HUES6 (cell line): ENCODE measurements at regions not wholly inside any gene's neighbourhood (a gene's known extent, or its start where the extent isn't known, plus 50 kb on each side); places are given as distances from the start of the nearest gene placed in this dataset.

ENCODE experiments used
- H3K27ac ChIP-seq: 2 replicates; pipeline ENCODE4 v1.7.0; 2013; ENCODE audit warnings: low read depth, mild to moderate bottlenecking, low read length, inconsistent platforms
- H3K27me3 ChIP-seq: 2 replicates; pipeline ENCODE4 v1.6.1; 2013; ENCODE audit warnings: low read length; ENCODE audit not compliant: control insufficient read depth, insufficient read depth
- H3K36me3 ChIP-seq: 2 replicates; pipeline ENCODE4 v1.6.1; 2013; ENCODE audit warnings: low read length; ENCODE audit not compliant: control insufficient read depth, insufficient read depth
- H3K4me1 ChIP-seq: 2 replicates; pipeline ENCODE4 v1.6.1; 2013; ENCODE audit warnings: low read length; ENCODE audit not compliant: control insufficient read depth, insufficient read depth
- H3K4me3 ChIP-seq: 2 replicates; pipeline ENCODE4 v1.5.1; 2013; ENCODE audit warnings: low read depth, low read length
- H3K9ac ChIP-seq: one replicate; pipeline ENCODE4 v1.6.1; 2013; ENCODE audit warnings: mild to moderate bottlenecking, low read length
- H3K9me3 ChIP-seq: 2 replicates; pipeline ENCODE4 v1.6.1; 2013; ENCODE audit warnings: low read depth, low read length; ENCODE audit not compliant: control insufficient read depth, insufficient read depth

DNA sequence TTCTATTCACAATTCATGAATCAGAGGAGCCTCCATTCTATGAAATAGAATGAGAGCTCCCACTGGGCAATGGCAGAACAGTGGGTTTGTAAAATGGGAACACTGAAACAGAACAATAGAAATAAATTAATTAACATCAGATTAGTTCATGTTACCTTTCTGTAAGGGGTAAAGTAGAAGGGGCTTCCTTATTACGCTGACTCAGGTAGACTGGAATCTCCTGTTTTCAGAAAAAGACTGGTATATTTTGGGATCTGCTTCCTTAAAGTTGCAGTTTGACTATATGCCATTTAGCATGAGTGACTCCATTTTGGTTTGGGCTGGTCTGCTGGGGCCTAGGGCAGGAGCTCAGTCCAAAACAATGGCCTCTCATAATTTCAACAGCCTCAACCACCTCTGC lies 52.8 kb upstream of the ZFAND3 start:
- Histone ChIP-seq H3K9ac (no peak overlapping the region), H3K27ac (no peak overlapping the region), H3K9me3 (no peaks in the 10 kb centered on the region), H3K4me3 (no peak overlapping the region), H3K4me1 (peaks cover 3% of the 10 kb centered on the region), H3K36me3 (no peaks in the 10 kb centered on the region), H3K27me3 (peaks cover 90% of the 10 kb centered on the region)

- Histone ChIP-seq H3K27ac (no peak overlapping the region), H3K4me3 (no peak overlapping the region), H3K9me3 (no peaks in the 10 kb centered on the region), H3K27me3 (peaks cover 97% of the 10 kb centered on the region), H3K9ac (no peak overlapping the region), H3K4me1 (peaks cover 3% of the 10 kb centered on the region), H3K36me3 (no peaks in the 10 kb centered on the region)
Measured at GRCh38 chr6:37765182-37765775, 54.2 kb upstream of the ZFAND3 start.

- H3K27ac ChIP-seq, result no peak overlapping the region
- no peak overlapping the region for H3K9ac ChIP-seq
- no peaks in the 10 kb centered on the region for H3K36me3 ChIP-seq
- H3K9me3 ChIP-seq, result no peaks in the 10 kb centered on the region
- no peak overlapping the region for H3K4me3 ChIP-seq
- peaks cover 100% of the 10 kb centered on the region for H3K27me3 ChIP-seq
- peaks cover 3% of the 10 kb centered on the region for H3K4me1 ChIP-seq
Measured at GRCh38 chr6:37763413-37763812, 56.1 kb upstream of the ZFAND3 start.

- H3K4me3 ChIP-seq, result no peak overlapping the region
- H3K4me1 ChIP-seq, result peaks cover 3% of the 10 kb centered on the region
- H3K27ac ChIP-seq, result no peak overlapping the region
- no peaks in the 10 kb centered on the region for H3K9me3 ChIP-seq
- peaks cover 100% of the 10 kb centered on the region for H3K27me3 ChIP-seq
- H3K36me3 ChIP-seq, result no peaks in the 10 kb centered on the region
- H3K9ac ChIP-seq, result no peak overlapping the region
Measured at GRCh38 chr6:37762806-37763205, 56.7 kb upstream of the ZFAND3 start.

GRCh38 chr6:37761554-37762271 lies 57.8 kb upstream of the ZFAND3 start:
- H3K4me3 ChIP-seq, result no peak overlapping the region
- H3K9ac ChIP-seq, result no peak overlapping the region
- H3K36me3 ChIP-seq, result no peaks in the 10 kb centered on the region
- peaks cover 3% of the 10 kb centered on the region for H3K4me1 ChIP-seq
- H3K27ac ChIP-seq, result no peak overlapping the region
- H3K27me3 ChIP-seq, result peaks cover 100% of the 10 kb centered on the region
- no peaks in the 10 kb centered on the region for H3K9me3 ChIP-seq

DNA sequence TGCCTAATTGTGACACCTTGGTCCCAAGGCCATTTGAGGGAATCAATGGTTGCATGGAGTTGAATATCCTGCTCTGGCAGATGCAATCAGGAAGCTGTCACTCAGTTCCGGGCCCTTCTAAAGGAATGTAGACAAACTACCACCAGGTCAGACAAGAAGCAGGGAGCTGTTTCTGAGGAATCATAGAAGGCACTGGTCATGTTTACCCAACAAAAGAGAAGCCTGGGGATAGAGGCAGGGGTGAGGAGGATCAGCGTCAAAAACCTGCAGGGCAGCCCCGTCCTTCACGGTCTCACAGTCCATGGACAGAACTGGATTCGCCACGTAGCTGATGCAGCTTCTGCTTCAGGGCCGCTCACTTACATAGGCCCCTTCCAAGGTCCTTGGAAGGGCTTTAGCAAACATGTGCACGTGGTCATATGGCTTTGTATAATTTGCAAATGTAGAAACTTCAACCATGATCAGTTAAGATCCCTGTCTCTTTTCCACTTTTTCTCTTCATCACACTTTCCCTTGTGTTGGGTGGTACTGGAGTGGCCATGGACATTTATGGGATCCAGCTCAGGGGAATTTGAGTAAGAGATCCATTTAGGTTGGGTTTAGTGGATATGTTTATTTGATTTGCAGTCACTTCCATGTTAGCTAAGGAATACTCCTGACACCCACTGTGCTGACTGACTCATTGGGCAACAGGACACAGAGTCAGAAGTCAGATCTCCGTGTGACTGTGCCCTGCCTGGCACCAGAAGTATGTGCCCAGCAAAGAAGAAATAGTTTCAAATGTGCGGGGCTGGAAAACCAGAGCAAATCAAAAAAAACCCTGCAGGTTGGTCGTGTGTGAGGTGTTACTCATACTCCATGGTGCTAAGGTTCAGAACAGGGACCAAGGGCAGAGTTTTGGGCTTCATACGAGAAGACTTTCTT lies 60.0 kb upstream of the ZFAND3 start:
- Histone ChIP-seq H3K27ac (no peak overlapping the region), H3K36me3 (no peaks in the 10 kb centered on the region), H3K27me3 (peaks cover 100% of the 10 kb centered on the region), H3K4me1 (peaks cover 3% of the 10 kb centered on the region; the same call in 1 of the 2 replicates), H3K4me3 (no peak overlapping the region), H3K9ac (no peak overlapping the region), H3K9me3 (no peaks in the 10 kb centered on the region)

DNA sequence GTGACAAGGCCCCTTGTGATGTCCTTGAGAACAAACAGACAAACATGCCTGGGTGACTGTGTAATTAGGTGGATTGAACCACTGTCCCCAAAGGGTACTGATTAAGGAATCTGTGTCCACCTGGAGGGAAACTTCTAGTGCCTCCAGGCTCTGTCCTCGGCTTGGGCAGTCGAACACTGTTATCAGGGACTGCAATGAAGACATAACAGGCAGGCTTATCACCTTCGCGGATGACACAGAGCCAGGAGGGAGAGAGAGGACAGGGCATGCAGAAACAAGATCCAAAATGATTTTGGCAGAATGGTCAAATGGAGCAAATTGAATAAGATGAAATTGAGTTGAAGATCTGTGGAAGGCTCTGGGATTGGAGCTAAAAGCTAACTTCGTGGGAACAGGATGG lies 60.9 kb upstream of the ZFAND3 start:
- H3K27ac ChIP-seq, result no peak overlapping the region
- H3K27me3 ChIP-seq, result peaks cover 92% of the 10 kb centered on the region
- no peak overlapping the region for H3K9ac ChIP-seq
- H3K4me3 ChIP-seq, result no peak overlapping the region
- no peaks in the 10 kb centered on the region for H3K36me3 ChIP-seq
- H3K4me1 ChIP-seq, result no peaks in the 10 kb centered on the region
- H3K9me3 ChIP-seq, result no peaks in the 10 kb centered on the region

- H3K9ac ChIP-seq, result no peak overlapping the region
Measured at GRCh38 chr6:37758234-37758633, 60.6 kb upstream of the MDGA1 start.

DNA sequence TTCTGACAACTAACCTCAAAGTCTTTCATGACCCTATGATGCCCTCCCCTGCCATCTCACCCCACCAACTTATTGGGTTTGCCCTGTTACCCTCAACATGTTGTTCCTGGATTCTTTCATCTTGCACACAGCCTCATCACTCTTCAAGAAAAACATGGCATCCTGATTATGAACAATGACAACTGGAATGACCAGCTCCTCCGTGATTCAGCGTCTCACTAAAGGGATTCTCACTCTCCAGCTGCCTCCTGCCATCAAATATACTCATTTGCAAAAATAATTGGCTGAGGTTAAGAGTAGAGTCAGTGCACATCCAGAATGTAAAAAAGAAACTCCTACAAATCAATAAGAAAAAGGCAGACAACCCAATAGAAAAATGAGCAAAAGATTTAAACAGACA lies 59.7 kb upstream of the MDGA1 start:
- Histone ChIP-seq H3K4me1 (no peaks in the 10 kb centered on the region), H3K27me3 (peaks cover 79% of the 10 kb centered on the region), H3K4me3 (no peak overlapping the region), H3K9me3 (no peaks in the 10 kb centered on the region), H3K9ac (no peak overlapping the region), H3K27ac (no peak overlapping the region), H3K36me3 (no peaks in the 10 kb centered on the region)

More at GRCh38 chr6:37758234-37758633, 60.6 kb upstream of the MDGA1 start:
- H3K4me3 ChIP-seq, result no peak overlapping the region
- no peaks in the 10 kb centered on the region for H3K36me3 ChIP-seq
- no peaks in the 10 kb centered on the region for H3K9me3 ChIP-seq
- H3K4me1 ChIP-seq, result no peaks in the 10 kb centered on the region
- H3K27me3 ChIP-seq, result peaks cover 87% of the 10 kb centered on the region
- no peak overlapping the region for H3K27ac ChIP-seq

GRCh38 chr6:37756135-37756534 lies 58.5 kb upstream of the MDGA1 start:
- H3K27ac ChIP-seq, result no peak overlapping the region
- H3K9ac ChIP-seq, result no peak overlapping the region
- H3K9me3 ChIP-seq, result no peaks in the 10 kb centered on the region
- H3K36me3 ChIP-seq, result no peaks in the 10 kb centered on the region
- H3K4me3 ChIP-seq, result no peak overlapping the region
- peaks cover 66% of the 10 kb centered on the region for H3K27me3 ChIP-seq
- H3K4me1 ChIP-seq, result no peaks in the 10 kb centered on the region; the same call in 1 of the 2 replicates

- peaks cover 32% of the 10 kb centered on the region for H3K27me3 ChIP-seq
- H3K9ac ChIP-seq, result no peak overlapping the region
- no peaks in the 10 kb centered on the region for H3K9me3 ChIP-seq
- no peaks in the 10 kb centered on the region for H3K36me3 ChIP-seq
- no peak overlapping the region for H3K27ac ChIP-seq
- no peak overlapping the region for H3K4me3 ChIP-seq
- H3K4me1 ChIP-seq, result peaks cover 15% of the 10 kb centered on the region; the same call in 1 of the 2 replicates
Measured at GRCh38 chr6:37752718-37753117, 55.0 kb upstream of the MDGA1 start.
